ENCODE measurements at regions not wholly inside any gene's neighbourhood (a gene's known extent, or its start where the extent isn't known, plus 50 kb on each side); places are given as distances from the start of the nearest gene placed in this dataset.

GRCh38 chr3:177932346-177932745 lies 603.9 kb upstream of the KCNMB2 start:
- no peaks in the 10 kb centered on the region for H3K36me3 ChIP-seq (replicated peaks in 1 of 2; ENCODE audit: control insufficient read depth in 1 of 2, insufficient read depth in 2 of 2, low read length in 2 of 2)
- no peak overlapping the region for H3K27ac ChIP-seq (ENCODE audit: extremely low read length, insufficient read depth, low read length)
- CTCF ChIA-PET (ENCODE audit: low intra/inter-chr PET ratio, low total read pairs) = no interaction called here
- WGBS (ENCODE audit: low lambda C conversion rate) = 96% methylated on average over 1 of the region's 1 CpG
- H3K4me2 ChIP-seq (ENCODE audit: low read depth, low read length) = no peak overlapping the region
- no peaks in the 10 kb centered on the region for H4K20me1 ChIP-seq (ENCODE audit: insufficient read depth, low read length)
- in situ Hi-C loops (cut with HindIII; ENCODE audit: extremely low pct_ligation_motif_present, low pct_unique_long_range_greater_than_20kb) = no loop called here
- intact Hi-C loops (cut with micrococcal nuclease; ENCODE audit: unreplicated experiment) = no loop called here
- no peak for DNase-seq (ENCODE audit: low spot score)
- H3K27me3 ChIP-seq (ENCODE audit: control insufficient read depth in 1 of 2, insufficient read depth in 2 of 2, low read length in 2 of 2) = no peaks in the 10 kb centered on the region; a peak in 1 of 5 replicates
- no TSS peak for BruUV-seq (replicated peaks)
- POLR2A ChIA-PET = no interaction called here
- FAIRE-seq = no peak
- H3K9ac ChIP-seq (ENCODE audit: insufficient read depth, low read depth, low read length) = no peak overlapping the region
- ATAC-seq = no peak
- TF ChIP-seq ATRX (CRISPR knock-in tag; IDR thresholded peaks at IDR 0.05; ENCODE audit: borderline replicate concordance) (no peak), DR1 (CRISPR knock-in tag; IDR thresholded peaks at IDR 0.05) (no peak), SAFB2 (CRISPR knock-in tag; IDR thresholded peaks at IDR 0.05; ENCODE audit: borderline replicate concordance, low read depth) (no peak), SIN3A (IDR thresholded peaks at IDR 0.05; ENCODE audit: borderline replicate concordance, low read depth, low read length) (no peak), ZNF205 (CRISPR knock-in tag; IDR thresholded peaks at IDR 0.05) (no peak), ZNF670 (CRISPR knock-in tag; IDR thresholded peaks at IDR 0.05; ENCODE audit: borderline replicate concordance) (no peak), ARNTL (CRISPR knock-in tag; IDR thresholded peaks at IDR 0.05) (no peak), CREM (IDR thresholded peaks at IDR 0.05) (no peak), CREM (CRISPR knock-in tag; IDR thresholded peaks at IDR 0.05) (no peak), ZUFSP (CRISPR knock-in tag; IDR thresholded peaks at IDR 0.05; ENCODE audit: borderline replicate concordance) (no peak)
- H3K4me1 ChIP-seq (ENCODE audit: insufficient read depth, low read length) = peaks cover 18% of the 10 kb centered on the region
- no peak overlapping the region for H3K4me3 ChIP-seq (replicated peaks in 1 of 3; ENCODE audit: insufficient read depth in 1 of 3, low read depth in 2 of 3, low read length in 3 of 3)
- H2AFZ ChIP-seq (ENCODE audit: low read length) = no peak overlapping the region
- H3K79me2 ChIP-seq (ENCODE audit: insufficient read depth, low read length) = no peaks in the 10 kb centered on the region
- no peaks in the 10 kb centered on the region for H3K9me3 ChIP-seq (ENCODE audit: low read length)
